ENCODE measurements at regions not wholly inside any gene's neighbourhood (a gene's known extent, or its start where the extent isn't known, plus 50 kb on each side); places are given as distances from the start of the nearest gene placed in this dataset.

GRCh38 chrX:45980726-45981125 is 564.5 kb downstream of the ZNF674 start:
- no peak for TF ChIP-seq REST (IDR thresholded peaks at IDR 0.05; ENCODE audit: insufficient replicate concordance, low read depth)
- no peak for TF ChIP-seq POLR2AphosphoS5 (IDR thresholded peaks at IDR 0.05; ENCODE audit: low read depth)
- no peak for TF ChIP-seq CTCF (IDR thresholded peaks at IDR 0.05; ENCODE audit: insufficient read depth, low read length)
